IMR-90 (cell line): ENCODE measurements at regions not wholly inside any gene's neighbourhood (a gene's known extent, or its start where the extent isn't known, plus 50 kb on each side); places are given as distances from the start of the nearest gene placed in this dataset.
A peak's percentile ranks its signal among the peaks of the same experiment; 100 is the strongest.

Experiments used
- ATAC-seq: fragments of 200-7000 bp; cut with Tn5 transposase; 2 replicates; pipeline ENCODE4 v1.9.1; 2020; ENCODE audit warnings: low read depth, mild to moderate bottlenecking, moderate library complexity
- BruUV-seq: library from RNA; stranded (reverse); fragments of 400-500 nt; replicated peaks from 2 replicates; lab custom pipeline; 2021; lab: Mats Ljungman, UMichigan
- CTCF ChIA-PET: fragments of 300-600 bp; formaldehyde crosslinking; extraction: SDS; loops from one replicate; lab custom pipeline; 2021; ENCODE audit warnings: antibody characterized with exemption; lab: Yijun Ruan, JAX
- POLR2A ChIA-PET: fragments of 300-600 bp; sonication (Branson Sonifier 250); formaldehyde crosslinking; loops from one replicate; lab custom pipeline; 2022; ENCODE audit warnings: antibody characterized with exemption; ENCODE audit not compliant: unreplicated experiment; lab: Charles Lee
- DNase-seq: peaks from one replicate; pipeline ENCODE4 v3.0.0; 2013
- H2AFZ ChIP-seq: replicated peaks from 2 replicates; pipeline ENCODE3; 2013; ENCODE audit warnings: low read length, mild to moderate bottlenecking; ENCODE audit not compliant: poor library complexity
- H2AK5ac ChIP-seq: 2 replicates; pipeline ENCODE4 v1.6.1; 2013; ENCODE audit warnings: low read depth, low read length, inconsistent platforms
- H2AK9ac ChIP-seq: replicated peaks from 2 replicates; pipeline ENCODE3; 2013; ENCODE audit warnings: mild to moderate bottlenecking, low read depth, low read length, moderate library complexity; ENCODE audit not compliant: poor library complexity
- H2BK120ac ChIP-seq: 2 replicates; pipeline ENCODE4 v1.6.1; 2013; ENCODE audit warnings: low read depth, low read length, inconsistent platforms
- H2BK15ac ChIP-seq: 3 replicates; pipeline ENCODE4 v1.6.1; 2013; ENCODE audit warnings: low read depth, low read length, inconsistent platforms
- H2BK20ac ChIP-seq: 2 replicates; pipeline ENCODE4 v1.6.1; 2013; ENCODE audit warnings: low read depth, mild to moderate bottlenecking, inconsistent platforms, low read length, moderate library complexity
- H2BK5ac ChIP-seq: 2 replicates; pipeline ENCODE4 v1.6.1; 2013; ENCODE audit warnings: mild to moderate bottlenecking, low read depth, low read length, inconsistent platforms; ENCODE audit not compliant: poor library complexity, severe bottlenecking
- H3K14ac ChIP-seq: replicated peaks from 2 replicates; pipeline ENCODE4 v1.6.1; 2013; ENCODE audit warnings: low read depth, low read length, inconsistent platforms
- H3K18ac ChIP-seq: 2 replicates; pipeline ENCODE4 v1.6.1; 2013; ENCODE audit warnings: low read depth, low read length, control low read depth
- H3K23ac ChIP-seq: 2 replicates; pipeline ENCODE4 v1.6.1; 2013; ENCODE audit warnings: low read depth, low read length, inconsistent platforms
- H3K27ac ChIP-seq: 2 replicates; pipeline ENCODE4 v1.5.1; 2013; ENCODE audit warnings: mild to moderate bottlenecking, control low read depth, low read length; ENCODE audit not compliant: insufficient read depth
- H3K27me3 ChIP-seq: 2 replicates; pipeline ENCODE4 v1.6.1; 2013; ENCODE audit warnings: low read length; ENCODE audit not compliant: control insufficient read depth, insufficient read depth
- H3K36me3 ChIP-seq: 2 replicates; pipeline ENCODE4 v1.6.1; 2013; ENCODE audit warnings: low read length, mixed read lengths; ENCODE audit not compliant: control insufficient read depth, insufficient read depth
- H3K4ac ChIP-seq: 2 replicates; pipeline ENCODE4 v1.6.1; 2013; ENCODE audit warnings: low read depth, low read length, inconsistent platforms
- H3K4me1 ChIP-seq: 2 replicates; pipeline ENCODE4 v1.6.1; 2013; ENCODE audit warnings: low read length, mixed read lengths; ENCODE audit not compliant: control insufficient read depth, insufficient read depth
- H3K4me2 ChIP-seq: 2 replicates; pipeline ENCODE4 v1.6.1; 2013; ENCODE audit warnings: low read depth, mild to moderate bottlenecking, control low read depth, low read length, moderate library complexity
- H3K4me3 ChIP-seq: 2 replicates; pipeline ENCODE4 v1.5.1; 2013; ENCODE audit warnings: low read depth, mild to moderate bottlenecking, control low read depth, low read length, moderate library complexity; ENCODE audit not compliant: insufficient read depth
- H3K56ac ChIP-seq: 2 replicates; pipeline ENCODE4 v1.6.1; 2013; ENCODE audit warnings: low read length, inconsistent platforms; ENCODE audit not compliant: insufficient read depth; ENCODE audit errors: extremely low read depth
- H3K79me1 ChIP-seq, 2 experiments: 2 replicates each; pipeline ENCODE4 v1.6.1; 2013; ENCODE audit warnings: low read length in 2 of 2, inconsistent platforms in 1 of 2, low read depth in 1 of 2
- H3K9ac ChIP-seq: 2 replicates; pipeline ENCODE4 v1.6.1; 2013; ENCODE audit warnings: low read depth, low read length, control low read depth
- H3K9me1 ChIP-seq: 2 replicates; pipeline ENCODE4 v1.6.1; 2013; ENCODE audit warnings: low read length, inconsistent platforms; ENCODE audit not compliant: insufficient read depth
- H3K9me3 ChIP-seq: 2 replicates; pipeline ENCODE4 v1.6.1; 2013; ENCODE audit warnings: low read length; ENCODE audit not compliant: control insufficient read depth, insufficient read depth
- H4K20me1 ChIP-seq: 2 replicates; pipeline ENCODE4 v1.6.1; 2013; ENCODE audit warnings: low read length, inconsistent platforms; ENCODE audit not compliant: insufficient read depth
- H4K5ac ChIP-seq: 2 replicates; pipeline ENCODE4 v1.6.1; 2013; ENCODE audit warnings: mild to moderate bottlenecking, low read depth, low read length, control low read depth
- H4K8ac ChIP-seq, 2 experiments: 2 replicates each; pipeline ENCODE4 v1.6.1; 2013; ENCODE audit warnings: low read depth in 2 of 2, low read length in 2 of 2, control low read depth in 1 of 2, inconsistent platforms in 1 of 2
- H4K91ac ChIP-seq: 2 replicates; pipeline ENCODE4 v1.6.1; 2013; ENCODE audit warnings: low read depth, low read length, inconsistent platforms; ENCODE audit not compliant: insufficient read depth
- BHLHE40 ChIP-seq: fragments of 150-350 bp; IDR thresholded peaks from 2 replicates; pipeline ENCODE4 v1.6.1; 2016; ENCODE audit warnings: mild to moderate bottlenecking, low read depth, low read length
- CEBPB ChIP-seq: IDR thresholded peaks from 2 replicates; pipeline ENCODE4 v1.6.1; 2012; ENCODE audit warnings: low read depth, low read length, improper control_type of control experiment
- CHD1 ChIP-seq: IDR thresholded peaks from 2 replicates; pipeline ENCODE4 v1.6.1; 2012; ENCODE audit warnings: low read depth, low read length, improper control_type of control experiment
- FOS ChIP-seq: fragments of 150-350 bp; IDR thresholded peaks from 2 replicates; pipeline ENCODE4 v1.6.1; 2016; ENCODE audit warnings: low read depth, low read length
- MAFK ChIP-seq: IDR thresholded peaks from 2 replicates; pipeline ENCODE4 v1.6.1; 2012; ENCODE audit warnings: low read depth, low read length, improper control_type of control experiment
- MAZ ChIP-seq: IDR thresholded peaks from 2 replicates; pipeline ENCODE4 v1.6.1; 2012; ENCODE audit warnings: low read depth, mild to moderate bottlenecking, low read length, improper control_type of control experiment, moderate library complexity, borderline replicate concordance
- MXI1 ChIP-seq: IDR thresholded peaks from 2 replicates; pipeline ENCODE4 v1.6.1; 2012; ENCODE audit warnings: low read depth, mild to moderate bottlenecking, low read length, moderate library complexity, borderline replicate concordance
- NFE2L2 ChIP-seq: fragments of 150-350 bp; IDR thresholded peaks from 2 replicates; pipeline ENCODE4 v1.6.1; 2016; ENCODE audit warnings: low read depth, mild to moderate bottlenecking, low read length
- POLR2A ChIP-seq: IDR thresholded peaks from 2 replicates; pipeline ENCODE4 v1.6.1; 2012; ENCODE audit warnings: mild to moderate bottlenecking, low read depth, low read length
- RAD21 ChIP-seq: IDR thresholded peaks from 2 replicates; pipeline ENCODE4 v1.6.1; 2012; ENCODE audit warnings: low read length, improper control_type of control experiment
- RCOR1 ChIP-seq: IDR thresholded peaks from 2 replicates; pipeline ENCODE4 v1.6.1; 2012; ENCODE audit warnings: mild to moderate bottlenecking, low read length, improper control_type of control experiment; ENCODE audit not compliant: insufficient replicate concordance
- RFX5 ChIP-seq: IDR thresholded peaks from 2 replicates; pipeline ENCODE4 v1.8.0; 2012; ENCODE audit warnings: low read depth, mild to moderate bottlenecking, low read length, moderate library complexity
- SMC3 ChIP-seq: fragments of 150-350 bp; IDR thresholded peaks from 2 replicates; pipeline ENCODE4 v1.6.1; 2016; ENCODE audit warnings: low read depth, mild to moderate bottlenecking, antibody characterized with exemption, low read length, moderate library complexity
- WGBS, 2 experiments: methylation state at CpG; one replicate each; pipeline versions ENCODE4 v1.1.5 to v1.1.7; 2013; ENCODE audit warnings: missing lambda C conversion rate in 2 of 2; ENCODE audit not compliant: insufficient read length in 1 of 2; ENCODE audit errors: extremely low coverage in 2 of 2; 5-methylcytosine and 5-hydroxymethylcytosine counted together
- dilution Hi-C: fragments of 300-500 bp; cut with HindIII; formaldehyde crosslinking; loops from one replicate; pipeline ENCODE4 v1.14.3; 2018; ENCODE audit warnings: low sequenced_read_pairs; ENCODE audit not compliant: unreplicated experiment
- in situ Hi-C: fragments of 300-500 bp; cut with MboI; formaldehyde crosslinking; loops from 3 replicates; pipeline ENCODE4 v1.14.3; 2019; ENCODE audit warnings: low sequenced_read_pairs, inconsistent platforms, mixed read lengths
- intact Hi-C: fragments of 100-400 bp; cut with micrococcal nuclease; formaldehyde crosslinking; loops from 2 replicates; pipeline ENCODE4 v1.10.0; 2022
- TF ChIP-seq, protein P1 (sequence below): fragments of 150-350 bp; IDR thresholded peaks from 2 replicates; pipeline ENCODE4 v1.6.1; 2017; ENCODE audit warnings: mild to moderate bottlenecking, antibody characterized with exemption, low read length, low read depth
- TF ChIP-seq, protein P2 (sequence below): fragments of 150-350 bp; IDR thresholded peaks from 2 replicates; pipeline ENCODE4 v1.6.1; 2016; ENCODE audit warnings: low read depth, mild to moderate bottlenecking, low read length, moderate library complexity, borderline replicate concordance
- TF ChIP-seq, protein P3 (sequence below): conservative IDR thresholded peaks from 2 replicates; pipeline ENCODE4 v1.5.1; 2012; ENCODE audit warnings: mild to moderate bottlenecking, low read depth, low read length, improper control_type of control experiment

DNA sequence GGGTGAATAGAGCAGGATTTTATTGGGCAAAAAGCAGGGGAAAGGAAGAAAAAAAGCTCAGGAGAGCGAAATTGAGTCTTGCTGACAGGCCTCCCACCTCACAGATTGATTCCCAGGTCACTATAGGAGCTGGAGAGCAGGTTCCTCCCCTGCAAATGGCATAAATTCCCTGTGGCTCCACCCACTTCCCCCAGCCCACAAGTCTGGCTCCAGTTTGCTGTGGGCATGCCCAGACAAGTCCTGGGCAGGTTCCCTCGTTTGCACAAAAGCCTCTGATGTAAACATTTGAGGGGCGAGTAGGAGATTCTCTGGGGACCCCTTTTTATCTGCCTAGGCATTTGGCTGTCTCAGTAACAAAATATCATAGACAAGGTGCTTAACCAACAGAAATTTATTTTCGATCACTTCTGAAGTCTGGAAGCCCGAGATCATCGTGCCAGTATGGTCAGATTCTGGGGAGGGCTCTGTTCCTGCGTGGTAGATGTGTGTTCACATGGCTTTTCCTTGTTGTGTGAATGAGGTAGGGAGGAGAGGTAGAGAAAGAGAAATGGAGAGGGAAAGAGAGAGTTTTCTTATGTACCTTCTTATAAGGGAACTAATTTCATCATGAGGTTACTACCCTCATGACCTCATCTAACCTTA is 614.5 kb downstream of the MAT2B start:
- peak overlapping the region; percentile 90 to 94; a peak in 3 of 4 replicates for H4K8ac ChIP-seq
- CTCF ChIA-PET = no interaction called here
- peak overlapping the region; percentile 75 for H2BK20ac ChIP-seq
- TF ChIP-seq RAD21 (no peak), SMC3 (no peak), CHD1 (no peak), CEBPB (no peak), RCOR1 (no peak), POLR2A (no peak), MXI1 (no peak), RFX5 (no peak), FOS (no peak), MAFK (no peak), NFE2L2 (no peak), MAZ (no peak), BHLHE40 (no peak)
- TF ChIP-seq, protein P1, sequence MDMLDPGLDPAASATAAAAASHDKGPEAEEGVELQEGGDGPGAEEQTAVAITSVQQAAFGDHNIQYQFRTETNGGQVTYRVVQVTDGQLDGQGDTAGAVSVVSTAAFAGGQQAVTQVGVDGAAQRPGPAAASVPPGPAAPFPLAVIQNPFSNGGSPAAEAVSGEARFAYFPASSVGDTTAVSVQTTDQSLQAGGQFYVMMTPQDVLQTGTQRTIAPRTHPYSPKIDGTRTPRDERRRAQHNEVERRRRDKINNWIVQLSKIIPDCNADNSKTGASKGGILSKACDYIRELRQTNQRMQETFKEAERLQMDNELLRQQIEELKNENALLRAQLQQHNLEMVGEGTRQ = no peak
- TF ChIP-seq, protein P2, sequence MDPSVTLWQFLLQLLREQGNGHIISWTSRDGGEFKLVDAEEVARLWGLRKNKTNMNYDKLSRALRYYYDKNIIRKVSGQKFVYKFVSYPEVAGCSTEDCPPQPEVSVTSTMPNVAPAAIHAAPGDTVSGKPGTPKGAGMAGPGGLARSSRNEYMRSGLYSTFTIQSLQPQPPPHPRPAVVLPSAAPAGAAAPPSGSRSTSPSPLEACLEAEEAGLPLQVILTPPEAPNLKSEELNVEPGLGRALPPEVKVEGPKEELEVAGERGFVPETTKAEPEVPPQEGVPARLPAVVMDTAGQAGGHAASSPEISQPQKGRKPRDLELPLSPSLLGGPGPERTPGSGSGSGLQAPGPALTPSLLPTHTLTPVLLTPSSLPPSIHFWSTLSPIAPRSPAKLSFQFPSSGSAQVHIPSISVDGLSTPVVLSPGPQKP = no peak
- TF ChIP-seq, protein P3, sequence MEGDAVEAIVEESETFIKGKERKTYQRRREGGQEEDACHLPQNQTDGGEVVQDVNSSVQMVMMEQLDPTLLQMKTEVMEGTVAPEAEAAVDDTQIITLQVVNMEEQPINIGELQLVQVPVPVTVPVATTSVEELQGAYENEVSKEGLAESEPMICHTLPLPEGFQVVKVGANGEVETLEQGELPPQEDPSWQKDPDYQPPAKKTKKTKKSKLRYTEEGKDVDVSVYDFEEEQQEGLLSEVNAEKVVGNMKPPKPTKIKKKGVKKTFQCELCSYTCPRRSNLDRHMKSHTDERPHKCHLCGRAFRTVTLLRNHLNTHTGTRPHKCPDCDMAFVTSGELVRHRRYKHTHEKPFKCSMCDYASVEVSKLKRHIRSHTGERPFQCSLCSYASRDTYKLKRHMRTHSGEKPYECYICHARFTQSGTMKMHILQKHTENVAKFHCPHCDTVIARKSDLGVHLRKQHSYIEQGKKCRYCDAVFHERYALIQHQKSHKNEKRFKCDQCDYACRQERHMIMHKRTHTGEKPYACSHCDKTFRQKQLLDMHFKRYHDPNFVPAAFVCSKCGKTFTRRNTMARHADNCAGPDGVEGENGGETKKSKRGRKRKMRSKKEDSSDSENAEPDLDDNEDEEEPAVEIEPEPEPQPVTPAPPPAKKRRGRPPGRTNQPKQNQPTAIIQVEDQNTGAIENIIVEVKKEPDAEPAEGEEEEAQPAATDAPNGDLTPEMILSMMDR = no peak
- H4K91ac ChIP-seq = peak overlapping the region; percentile 80
- H3K27me3 ChIP-seq = no peaks in the 10 kb centered on the region
- BruUV-seq = no TSS peak
- H2AFZ ChIP-seq = peak overlapping the region; percentile 87
- dilution Hi-C loops = no loop called here
- peak overlapping the region; percentile 100 for H3K18ac ChIP-seq
- H3K14ac ChIP-seq = peak overlapping the region; percentile 64
- peak overlapping the region; percentile 94 for H2BK5ac ChIP-seq
- H3K9me3 ChIP-seq = peaks cover 2% of the 10 kb centered on the region; the same call in 1 of the 2 replicates
- DNase-seq = peak; percentile 56
- WGBS, 2 experiments = no CpG with 5 or more reads among the region's 7 CpGs
- no peak overlapping the region for H3K9ac ChIP-seq
- peak overlapping the region; percentile 72; the same call in 1 of the 2 replicates for H3K23ac ChIP-seq
- peak overlapping the region; percentile 78 for H2BK120ac ChIP-seq
- peak overlapping the region; percentile 99 for H4K5ac ChIP-seq
- peak; percentile 56 for ATAC-seq
- peaks cover 5% of the 10 kb centered on the region for H3K4me1 ChIP-seq
- peak overlapping the region; percentile 43; the same call in 1 of the 2 replicates for H2AK5ac ChIP-seq
- peak overlapping the region; percentile 78; the same call in 1 of the 2 replicates for H3K4ac ChIP-seq
- intact Hi-C loops = no loop called here
- H3K36me3 ChIP-seq = no peaks in the 10 kb centered on the region
- H2BK15ac ChIP-seq = no peak overlapping the region; the same call in 2 of the 3 replicates
- in situ Hi-C loops = no loop called here
- peak overlapping the region; percentile 92; the same call in 1 of the 2 replicates for H3K27ac ChIP-seq
- no peaks in the 10 kb centered on the region for H4K20me1 ChIP-seq
- H3K4me2 ChIP-seq = no peak overlapping the region
- H3K9me1 ChIP-seq = no peaks in the 10 kb centered on the region
- POLR2A ChIA-PET = no interaction called here
- H3K4me3 ChIP-seq = no peak overlapping the region
- no peaks in the 10 kb centered on the region for H3K79me1 ChIP-seq
- peak overlapping the region; percentile 61 for H3K56ac ChIP-seq
- H2AK9ac ChIP-seq = peak overlapping the region; percentile 8
